ENCODE measurements at regions not wholly inside any gene's neighbourhood (a gene's known extent, or its start where the extent isn't known, plus 50 kb on each side); places are given as distances from the start of the nearest gene placed in this dataset.

- DNase-seq (ENCODE audit: low spot score): no peak
Measured at GRCh38 chr3:23644099-23644498, 161.7 kb upstream of the UBE2E1 start.

DNA sequence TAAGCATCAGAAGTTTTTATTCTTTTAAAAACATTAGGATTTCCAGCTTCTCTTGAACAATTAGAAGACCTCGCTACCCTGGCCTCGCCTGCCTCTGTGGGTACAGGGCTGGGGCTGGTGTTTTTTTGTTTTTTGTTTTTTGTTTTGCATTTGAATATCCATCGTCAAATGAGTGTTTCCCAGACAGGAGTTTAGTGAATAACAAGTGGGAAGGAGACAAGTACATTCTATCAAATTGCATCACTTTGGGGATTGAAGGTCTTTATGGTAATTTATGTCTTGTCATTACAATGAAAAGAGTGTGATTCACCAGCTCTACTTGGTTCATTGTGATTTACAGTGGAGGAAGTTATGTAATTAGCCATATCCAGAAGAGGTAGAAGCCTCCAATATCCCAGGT lies 161.1 kb upstream of the UBE2E1 start:
- DNase-seq (ENCODE audit: low spot score): no peak

- DNase-seq (ENCODE audit: low spot score): no peak
Measured at GRCh38 chr3:23645533-23646183, 160.1 kb upstream of the UBE2E1 start.

- no peak for DNase-seq (ENCODE audit: low spot score)
Measured at GRCh38 chr3:23646184-23646920, 159.4 kb upstream of the UBE2E1 start.

GRCh38 chr3:23647706-23648258 lies 158.0 kb upstream of the UBE2E1 start:
- no peak for DNase-seq (ENCODE audit: low spot score)

DNA sequence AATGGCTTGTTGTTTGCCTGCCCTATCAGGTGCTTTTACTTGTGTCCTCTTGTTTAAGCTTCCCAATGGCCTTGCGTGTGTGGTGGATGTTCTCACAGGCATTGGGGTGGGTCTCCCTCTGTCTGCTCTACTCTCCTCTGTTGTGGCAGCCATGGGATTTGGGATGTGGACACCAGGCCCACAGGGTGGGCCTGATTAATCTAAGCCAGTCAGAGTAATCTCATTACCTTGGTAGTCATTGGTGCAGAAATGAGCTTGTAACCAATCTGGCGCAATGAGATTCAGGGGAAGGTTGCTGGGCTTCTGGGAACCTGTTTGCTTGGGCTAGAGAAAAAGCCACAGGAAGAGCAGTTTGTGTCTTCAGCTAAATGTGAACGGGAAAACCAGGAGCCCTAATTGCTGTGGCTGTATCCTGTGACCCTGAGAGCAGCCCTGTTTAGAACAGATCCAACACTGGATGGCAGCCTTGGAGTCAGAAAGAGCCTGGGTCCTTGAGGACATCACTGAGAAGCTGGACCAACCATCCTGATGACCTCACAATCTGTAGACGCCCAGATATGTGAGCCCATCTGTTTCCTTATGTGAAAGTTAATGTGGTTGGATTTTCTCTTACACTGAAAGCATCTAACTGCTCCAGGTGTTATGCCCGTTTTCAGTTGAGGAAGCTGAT lies 157.3 kb upstream of the UBE2E1 start:
- DNase-seq (ENCODE audit: low spot score): no peak

DNA sequence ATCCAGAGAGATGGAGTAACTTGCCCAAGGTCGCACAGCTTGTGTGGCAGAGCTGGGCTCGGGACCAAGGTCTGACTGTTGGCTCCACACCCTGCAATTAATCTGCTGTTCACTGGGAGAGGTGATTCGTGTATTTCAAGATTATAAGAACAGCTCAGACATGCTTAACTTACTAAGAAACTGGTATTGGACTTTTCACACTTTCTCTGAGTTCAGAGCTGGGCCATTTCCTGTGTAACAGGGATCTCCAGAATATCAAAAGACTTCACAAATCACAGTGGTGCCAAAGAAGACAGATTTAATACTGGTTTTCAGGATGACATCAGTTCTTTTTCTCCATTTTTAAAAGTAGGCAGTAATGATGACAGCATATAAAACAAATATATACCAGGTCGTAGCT lies 156.8 kb upstream of the UBE2E1 start:
- no peak for DNase-seq (ENCODE audit: low spot score)

GRCh38 chr3:23649448-23649847 lies 156.3 kb upstream of the UBE2E1 start:
- DNase-seq (ENCODE audit: low spot score): no peak

GRCh38 chr3:23650371-23651140 lies 155.2 kb upstream of the UBE2E1 start:
- DNase-seq (ENCODE audit: low spot score): no peak

DNA sequence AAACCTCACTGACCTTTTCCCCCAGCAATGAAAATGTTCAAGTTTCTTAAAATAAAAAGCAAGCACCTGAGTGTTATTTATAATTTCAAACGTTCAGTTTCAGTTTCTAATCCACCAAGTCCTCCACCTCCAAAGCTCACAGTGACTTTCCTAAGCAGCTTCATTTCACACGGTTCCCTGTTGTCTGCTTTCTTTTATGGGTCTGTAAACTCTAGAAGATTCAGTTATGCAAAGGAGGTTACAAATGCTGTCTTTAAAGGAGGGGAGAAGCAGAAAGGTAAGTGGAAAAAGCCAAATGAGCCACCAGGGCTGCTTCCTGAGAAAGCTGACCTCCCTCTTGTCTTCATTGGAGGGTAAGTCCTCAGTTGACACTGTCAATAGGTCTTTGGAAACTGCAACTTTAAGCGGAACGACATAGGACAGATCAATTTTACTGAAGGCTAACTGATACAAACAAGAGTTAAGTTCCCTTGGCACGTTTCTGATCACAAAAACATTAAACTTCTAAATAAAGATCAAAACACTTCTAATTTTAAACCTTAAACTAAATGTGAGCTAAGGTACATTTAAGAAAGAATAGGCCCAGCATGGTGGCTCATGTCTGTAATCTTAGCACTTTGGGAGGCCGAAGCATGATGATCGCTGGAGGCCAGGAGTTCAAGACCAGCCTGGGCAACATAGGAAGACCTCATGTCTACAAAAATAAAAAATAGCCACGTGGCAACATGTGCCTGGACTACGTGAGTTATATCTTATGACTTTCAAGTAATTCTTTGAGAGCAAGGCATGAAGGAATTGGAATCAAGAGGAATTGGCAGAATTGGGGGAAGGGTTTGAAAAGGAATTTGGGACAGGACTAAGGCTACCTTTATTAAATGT lies 151.9 kb upstream of the UBE2E1 start:
- no peak for DNase-seq (ENCODE audit: low spot score)

DNA sequence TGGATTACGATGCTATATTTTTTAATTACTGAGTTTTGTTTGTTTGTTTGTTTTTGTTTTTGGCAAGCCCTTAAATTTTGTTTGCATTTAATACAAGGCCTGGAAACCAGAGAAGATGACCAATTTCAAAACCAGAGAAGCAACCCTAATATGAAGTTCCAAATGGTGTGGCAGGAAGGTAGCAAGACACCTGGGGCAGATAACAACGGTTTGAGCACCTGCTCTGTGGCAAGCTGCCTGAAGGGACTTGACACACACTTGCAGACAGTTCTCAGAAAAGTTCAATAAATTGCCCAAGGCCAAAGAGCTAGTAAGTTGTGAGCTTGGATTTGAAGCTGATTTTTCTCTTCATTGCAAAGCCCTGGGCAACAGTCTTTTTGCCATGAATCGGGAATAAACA lies 151.2 kb upstream of the UBE2E1 start:
- DNase-seq (ENCODE audit: low spot score): no peak

GRCh38 chr3:23655749-23656148 lies 150.0 kb upstream of the UBE2E1 start:
- DNase-seq (ENCODE audit: low spot score): no peak

DNA sequence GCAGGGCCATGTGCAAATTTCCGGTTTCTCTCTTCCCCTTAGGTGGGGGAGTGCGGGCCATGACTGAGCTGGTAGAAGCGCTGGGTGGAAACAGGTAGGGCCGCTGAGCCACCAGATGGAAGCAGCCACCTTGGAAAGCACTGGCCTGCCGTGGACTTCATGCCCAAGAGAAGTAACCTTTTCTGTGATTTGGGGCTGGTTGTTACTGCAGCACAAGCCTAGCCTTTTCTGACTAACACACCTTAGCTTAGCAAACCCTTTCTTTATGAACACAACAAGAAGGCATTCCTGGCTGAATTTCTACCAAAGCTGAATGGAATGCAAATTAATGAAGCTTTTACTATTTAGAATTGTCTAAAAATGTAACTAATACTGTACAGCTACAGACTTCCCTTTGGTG lies 149.6 kb upstream of the UBE2E1 start:
- DNase-seq (ENCODE audit: low spot score): no peak

GRCh38 chr3:23656821-23657220 lies 148.9 kb upstream of the UBE2E1 start:
- DNase-seq (ENCODE audit: low spot score): no peak

DNA sequence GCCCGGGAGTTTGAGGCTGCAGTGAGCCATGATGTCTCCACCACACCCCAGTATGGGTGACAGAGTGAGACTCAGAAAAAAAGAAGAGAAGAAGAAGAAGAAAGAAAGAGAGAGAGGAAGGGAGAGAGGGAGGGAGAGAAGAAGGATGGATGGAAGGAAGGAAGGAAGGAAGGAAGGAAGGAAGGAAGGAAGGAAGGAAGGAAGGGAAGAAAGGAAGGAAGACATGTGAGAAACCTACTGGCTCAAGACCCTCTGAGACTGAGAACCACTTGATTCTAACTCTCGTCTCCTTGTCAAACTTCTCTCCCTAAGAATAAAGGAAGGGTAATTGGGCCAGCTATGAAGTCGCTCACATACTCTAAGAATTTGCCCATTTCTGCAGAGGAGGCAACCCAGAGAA lies 148.1 kb upstream of the UBE2E1 start:
- no peak for DNase-seq (ENCODE audit: low spot score)

- DNase-seq (ENCODE audit: low spot score): no peak
Measured at GRCh38 chr3:23659274-23659673, 146.5 kb upstream of the UBE2E1 start.

DNA sequence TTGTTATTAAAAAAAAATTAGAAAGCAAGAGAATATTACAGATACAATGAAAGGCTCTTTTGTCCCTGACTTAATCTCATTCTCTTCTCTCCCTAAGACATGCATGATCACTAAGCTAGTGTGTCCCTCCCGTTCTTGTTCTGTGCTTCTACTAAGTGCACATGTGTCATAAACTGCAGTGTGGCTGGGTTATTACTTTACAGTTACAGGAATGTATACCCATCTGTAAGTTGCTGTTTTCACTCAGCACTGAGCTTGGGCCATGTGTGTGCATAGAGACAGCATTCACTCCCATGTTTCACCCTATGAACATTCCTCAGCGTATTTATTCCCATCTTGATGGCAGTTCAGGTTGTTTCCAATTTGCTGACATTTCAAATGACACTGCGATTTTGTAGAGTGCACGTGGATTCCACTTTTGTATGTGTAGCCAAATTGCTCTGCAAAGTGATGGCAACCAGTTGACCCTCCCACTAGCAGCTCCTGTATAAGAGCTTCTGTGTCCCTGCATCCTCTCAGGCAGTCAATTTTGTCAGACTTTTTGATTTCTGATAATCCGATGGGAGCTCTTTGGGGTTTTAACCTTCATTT lies 145.8 kb upstream of the UBE2E1 start:
- no peak for DNase-seq (ENCODE audit: low spot score)

DNA sequence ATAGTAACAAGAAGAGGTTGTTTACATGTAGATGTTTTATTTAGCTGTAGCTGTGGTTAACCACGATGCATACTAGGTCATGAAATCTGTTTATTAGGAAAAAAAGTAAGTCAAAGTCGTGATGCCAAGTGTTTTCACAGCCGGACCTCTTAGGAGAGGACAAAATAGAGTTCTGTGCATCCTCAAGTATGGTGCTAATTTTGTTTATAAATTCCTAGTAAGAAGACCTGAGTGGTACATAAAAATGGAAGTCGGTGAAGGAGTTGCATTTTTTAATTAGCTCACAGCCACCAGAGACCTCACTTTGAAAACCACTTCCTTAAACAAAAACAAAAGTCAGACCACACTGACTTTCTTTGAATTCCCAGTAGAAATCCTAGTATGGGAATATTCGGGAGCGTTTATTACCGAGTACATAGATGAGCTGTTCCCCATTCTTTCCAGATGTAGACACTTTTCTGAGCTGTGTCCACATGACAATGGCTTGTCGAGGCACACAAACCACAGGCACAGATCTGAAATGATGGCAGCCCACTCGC lies 143.6 kb upstream of the UBE2E1 start:
- DNase-seq (ENCODE audit: low spot score): no peak

DNA sequence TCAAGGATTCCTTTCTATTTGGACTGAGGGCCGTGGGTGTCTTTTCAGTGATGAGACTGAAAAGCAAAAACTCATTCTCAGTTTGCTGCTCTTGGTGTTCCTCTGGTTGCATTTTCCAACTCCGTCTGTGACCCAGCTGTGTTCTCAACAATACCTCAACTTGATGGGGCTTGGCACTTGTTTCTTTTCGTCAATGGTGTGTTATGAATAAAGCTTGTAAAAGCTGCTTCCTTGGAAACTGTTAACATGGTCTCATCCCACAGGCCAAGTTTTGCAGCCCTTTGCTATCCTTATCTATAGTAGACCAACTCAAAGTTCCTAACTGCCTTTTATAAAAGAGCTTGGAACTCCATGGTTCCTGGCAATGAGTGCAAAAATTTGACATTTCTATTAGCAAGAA lies 142.5 kb upstream of the UBE2E1 start:
- DNase-seq (ENCODE audit: low spot score): no peak

DNA sequence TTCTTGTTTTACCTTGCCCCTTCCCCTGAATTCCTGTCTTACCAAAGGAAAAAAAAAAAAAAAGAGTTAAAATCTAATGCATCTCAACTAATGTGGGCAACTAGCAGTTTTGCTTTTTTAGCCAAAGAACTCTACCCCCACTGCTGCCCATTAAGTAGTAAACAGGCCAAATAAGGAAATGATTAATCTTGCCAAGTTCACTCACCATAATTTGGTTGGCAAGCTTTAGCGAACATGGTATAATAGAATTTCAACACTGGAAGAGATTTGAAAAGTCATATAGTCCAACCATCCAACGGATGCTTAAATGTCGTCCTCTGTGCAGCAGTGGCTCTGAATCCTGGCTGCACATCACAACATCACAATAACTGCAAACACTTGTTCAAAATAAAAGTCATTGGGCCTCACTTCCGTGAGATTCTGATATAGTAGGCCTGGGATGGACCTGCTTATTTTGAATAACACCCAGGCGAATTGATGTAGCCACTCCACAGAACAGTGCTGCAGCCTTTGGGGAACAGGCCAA lies 142.0 kb upstream of the UBE2E1 start:
- DNase-seq (ENCODE audit: low spot score): no peak

Data from CD4-positive, alpha-beta T cell treated with Interleukin-15 for 4 hours (primary cell).